HG02623 (cell line): ENCODE measurements at regions not wholly inside any gene's neighbourhood (a gene's known extent, or its start where the extent isn't known, plus 50 kb on each side); places are given as distances from the start of the nearest gene placed in this dataset.

Source experiments
- ATAC-seq: cut with Tn5 transposase; IDR thresholded peaks from one replicate; pipeline ENCODE4 v1.9.1; 2021; ENCODE audit warnings: moderate library complexity; ENCODE audit not compliant: unreplicated experiment

DNA sequence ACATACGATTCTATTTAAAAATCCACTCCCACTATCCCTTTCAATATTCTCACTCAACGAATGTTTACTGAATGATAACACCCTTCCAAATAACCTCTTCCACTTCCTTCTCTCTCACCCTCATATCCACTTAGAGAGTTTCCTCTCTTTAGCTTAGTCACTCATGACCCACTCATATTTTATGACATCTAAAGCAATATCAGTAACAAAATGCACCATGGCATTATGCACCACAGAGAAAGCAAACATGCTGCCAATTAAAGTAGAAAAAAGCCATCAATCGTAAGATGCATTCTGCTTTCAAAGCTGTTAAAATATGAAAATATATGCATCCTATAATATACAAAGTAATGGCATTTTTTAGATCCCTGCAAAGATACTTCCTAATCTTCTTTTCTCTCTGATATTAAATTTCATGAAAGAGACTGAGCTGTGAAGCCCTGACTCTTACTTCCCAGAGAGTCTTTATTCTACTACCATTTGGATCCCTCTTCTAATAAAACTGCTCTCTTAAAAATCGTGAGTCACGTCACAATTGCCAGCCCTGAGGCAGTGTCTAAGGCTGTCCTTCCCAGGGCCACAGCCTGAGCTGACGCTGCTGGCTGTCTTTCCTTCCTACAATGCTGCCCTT, 283.0 kb upstream of the KLF6 start:
- no peak for ATAC-seq

DNA sequence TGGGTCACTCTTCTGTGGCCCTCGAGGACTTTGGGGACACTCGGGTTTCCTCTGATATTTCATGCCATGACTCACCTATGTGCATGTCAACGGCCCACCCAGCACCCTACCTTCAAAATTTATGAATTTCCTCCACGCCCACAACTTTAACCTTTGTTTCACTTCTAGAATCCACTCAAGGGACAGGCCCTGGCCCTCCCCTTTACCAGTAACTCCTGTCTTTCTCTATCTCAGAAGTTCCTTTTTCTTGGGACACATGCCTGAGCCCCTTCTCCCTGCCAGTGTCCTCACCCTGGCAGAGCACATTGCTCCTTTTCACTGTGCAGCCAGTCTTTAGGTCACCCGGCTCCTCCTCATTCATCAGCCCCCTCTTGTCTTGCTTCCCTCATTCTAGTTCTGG, 282.5 kb upstream of the KLF6 start:
- ATAC-seq = peak; percentile 62

DNA sequence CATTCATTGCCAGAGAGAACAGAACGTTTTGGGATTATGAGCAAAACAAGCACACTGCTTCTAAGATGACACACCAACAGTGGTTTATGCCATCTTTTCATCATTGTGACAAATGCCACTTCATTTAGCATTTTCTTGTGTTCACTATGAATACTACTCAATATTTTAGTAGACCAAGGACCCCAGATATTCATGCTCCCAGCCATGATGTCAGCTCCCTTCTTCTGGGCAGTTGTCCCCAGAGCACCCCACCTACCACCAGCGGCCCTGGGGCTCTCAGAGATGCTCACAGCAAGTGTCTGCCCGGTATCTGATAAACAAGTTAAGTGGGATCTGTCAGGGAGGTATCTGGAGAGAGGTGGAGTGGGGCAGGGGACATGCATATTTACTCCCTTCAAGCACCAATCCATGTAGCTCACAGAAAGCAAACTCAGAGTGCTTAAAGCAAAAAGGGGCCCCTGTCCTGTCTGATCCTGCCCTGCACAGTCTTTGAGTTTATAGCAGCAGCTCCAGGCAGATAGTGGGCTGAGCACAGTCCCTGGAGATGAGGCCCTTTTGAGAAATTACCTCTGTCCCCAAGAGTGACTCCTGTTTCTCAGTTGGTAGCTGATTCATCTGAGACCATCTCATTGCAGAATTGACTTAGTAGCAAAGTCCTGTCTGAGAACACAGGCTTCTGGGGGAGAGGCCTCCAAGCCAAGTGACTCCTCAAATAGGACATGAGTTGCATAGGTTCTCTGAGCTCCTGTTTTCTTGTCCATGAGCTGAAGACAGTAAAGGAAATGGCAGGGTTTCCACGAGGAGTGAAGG, 281.8 kb upstream of the KLF6 start:
- no peak for ATAC-seq

DNA sequence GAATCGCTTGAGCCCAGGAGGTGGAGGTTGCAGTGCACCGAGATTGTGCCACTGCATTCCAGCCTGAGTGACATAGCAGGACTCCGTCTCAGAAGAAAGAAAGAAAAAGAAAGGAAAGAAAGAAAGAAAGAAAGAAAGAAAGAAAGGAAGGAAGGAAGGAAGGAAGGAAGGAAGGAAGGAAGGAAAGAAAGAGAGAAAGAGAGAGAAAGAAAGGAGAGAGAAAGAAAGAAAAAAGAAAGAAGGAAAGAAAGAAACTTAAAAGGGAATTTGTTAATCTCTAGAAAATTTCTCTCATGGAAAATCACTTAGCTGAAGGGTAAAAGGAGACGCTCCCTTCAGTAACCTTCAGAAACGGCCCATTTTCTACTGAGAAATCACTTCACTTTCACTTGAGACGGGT, 279.5 kb upstream of the KLF6 start:
- ATAC-seq = no peak

DNA sequence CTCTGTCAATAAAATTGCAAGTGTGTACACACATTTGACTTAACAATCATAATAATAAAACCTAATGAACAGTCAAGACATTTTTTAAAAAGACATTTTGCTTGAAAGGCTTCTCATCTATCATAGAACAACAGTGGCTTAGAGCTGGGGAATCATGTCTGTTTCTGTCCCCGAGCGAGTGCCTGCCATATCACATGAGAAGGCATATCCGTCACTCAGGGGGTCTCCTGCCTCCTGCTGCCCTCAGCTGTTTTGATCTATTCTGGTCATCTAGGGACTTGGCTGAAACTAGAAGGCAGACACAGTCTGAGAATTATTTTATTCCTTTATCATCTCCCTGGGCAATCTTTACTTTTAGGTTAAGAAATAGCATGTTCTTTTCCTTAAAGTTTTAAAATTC, 278.7 kb upstream of the KLF6 start:
- ATAC-seq = no peak

DNA sequence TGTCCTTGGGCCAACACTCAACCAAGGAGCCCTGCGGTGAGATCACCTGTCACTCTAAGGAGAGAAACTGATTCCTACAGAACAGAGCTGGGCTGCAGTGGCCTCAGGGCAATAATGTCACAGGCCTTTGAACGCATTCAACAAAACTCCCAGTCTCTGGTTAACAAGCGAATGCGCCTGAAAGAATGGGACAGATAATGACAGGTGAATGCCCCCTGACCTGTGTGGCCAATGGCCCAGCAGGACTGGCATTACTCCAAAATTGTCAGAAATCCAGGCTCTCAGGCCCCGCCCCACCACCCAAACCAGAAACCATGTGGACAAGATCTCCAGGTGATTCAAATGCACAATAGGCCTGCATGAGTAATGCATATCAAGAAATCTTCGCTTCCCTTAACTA, 277.7 kb upstream of the KLF6 start:
- ATAC-seq = no peak

DNA sequence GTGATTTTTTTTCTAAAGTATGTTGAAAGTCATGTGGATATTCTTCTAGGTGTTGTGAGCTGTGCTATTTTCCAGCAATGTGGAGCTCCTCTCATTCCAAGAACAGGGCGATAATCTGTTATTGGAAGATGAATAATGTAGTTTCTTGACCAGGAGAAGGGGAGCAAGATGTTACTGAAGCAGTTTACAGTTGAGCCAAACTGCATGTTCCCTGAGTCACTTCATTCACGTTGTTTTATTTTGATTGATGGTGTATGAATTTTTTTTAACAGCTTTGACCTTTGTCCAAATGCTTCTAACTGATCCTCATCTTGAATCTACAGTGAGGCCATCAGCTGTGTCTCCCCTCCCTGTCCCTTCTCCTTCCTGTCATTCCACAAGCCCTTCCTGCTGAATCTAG, 277.1 kb upstream of the KLF6 start:
- ATAC-seq = no peak

DNA sequence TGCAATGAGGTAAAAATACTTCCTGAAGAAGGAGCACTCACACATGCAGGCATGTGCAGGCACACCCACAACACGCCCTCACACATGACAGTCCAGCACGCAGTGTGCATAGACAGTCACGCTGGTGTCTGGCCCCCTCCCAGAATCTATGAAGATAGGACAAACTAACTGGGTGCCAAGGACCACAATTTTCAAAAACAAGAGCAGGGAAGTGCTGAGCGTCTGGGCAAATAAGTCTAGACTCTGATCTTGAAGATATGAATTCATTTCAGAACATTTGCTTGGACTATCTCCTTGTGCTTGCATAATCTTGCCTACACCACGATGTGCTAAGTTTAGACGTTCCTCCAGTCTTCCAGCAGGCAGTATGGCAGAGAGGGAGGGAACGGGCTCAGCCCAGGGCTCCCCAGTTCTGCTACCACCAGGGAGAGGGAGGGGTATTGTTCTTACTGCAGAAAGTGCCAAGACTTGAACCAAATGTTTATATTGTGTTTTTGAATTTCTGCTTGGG, 276.5 kb upstream of the KLF6 start:
- no peak for ATAC-seq

DNA sequence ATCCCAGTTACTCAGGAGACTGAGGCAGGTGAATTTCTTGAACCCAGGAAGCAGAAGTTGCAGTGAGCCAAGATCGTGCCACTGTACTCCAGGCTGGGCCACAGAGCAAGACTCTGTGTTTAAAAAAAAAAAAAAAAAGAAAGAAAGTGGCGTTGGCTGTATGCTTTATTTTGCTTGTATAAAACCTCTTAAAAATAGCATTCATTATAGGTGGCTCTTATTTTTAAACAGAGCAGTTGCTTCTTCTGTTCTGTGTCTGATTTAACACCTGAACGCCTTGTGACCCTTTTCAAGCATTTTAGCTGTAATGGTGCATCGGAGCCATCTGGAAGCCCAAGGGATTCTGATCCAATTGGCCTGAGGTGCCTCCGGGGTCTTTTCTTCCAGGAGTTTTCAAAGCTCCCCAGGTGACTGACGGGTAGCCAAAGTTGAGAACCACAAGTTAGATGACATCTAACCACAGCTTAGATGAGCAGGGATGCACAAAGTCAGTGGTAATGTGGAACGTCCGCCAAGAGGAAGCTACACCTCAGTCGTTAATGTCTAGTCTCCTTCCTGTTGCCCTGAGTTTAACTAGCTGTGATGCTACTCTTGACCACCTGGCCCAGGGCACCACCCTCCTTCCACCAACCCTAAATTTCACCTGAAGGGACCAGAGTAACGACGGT, 274.6 kb upstream of the KLF6 start:
- no peak for ATAC-seq

DNA sequence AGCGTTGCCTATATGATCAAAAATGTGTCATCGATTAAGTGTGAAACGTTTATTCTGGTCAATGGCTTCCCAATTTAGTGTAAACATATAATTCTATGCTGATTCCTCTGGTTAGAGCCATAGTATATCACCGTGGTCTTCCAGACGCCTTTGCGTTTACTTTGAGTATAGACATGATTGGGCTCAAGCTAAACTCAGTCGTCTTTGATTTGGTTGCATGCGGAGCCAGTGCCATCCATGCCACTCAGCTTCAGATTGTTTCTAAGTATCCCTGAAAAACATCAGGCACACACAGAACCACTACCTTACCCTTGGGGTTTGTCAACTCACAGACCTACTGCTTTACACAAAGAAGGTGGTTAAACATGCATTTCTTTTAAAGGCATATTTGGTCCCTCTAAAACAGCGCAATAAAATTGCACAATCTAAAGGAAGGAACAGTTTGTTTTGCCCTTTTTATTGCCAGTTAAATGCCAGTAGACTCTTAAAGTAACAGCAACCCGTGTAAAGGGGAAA, 273.6 kb upstream of the KLF6 start:
- ATAC-seq = no peak

DNA sequence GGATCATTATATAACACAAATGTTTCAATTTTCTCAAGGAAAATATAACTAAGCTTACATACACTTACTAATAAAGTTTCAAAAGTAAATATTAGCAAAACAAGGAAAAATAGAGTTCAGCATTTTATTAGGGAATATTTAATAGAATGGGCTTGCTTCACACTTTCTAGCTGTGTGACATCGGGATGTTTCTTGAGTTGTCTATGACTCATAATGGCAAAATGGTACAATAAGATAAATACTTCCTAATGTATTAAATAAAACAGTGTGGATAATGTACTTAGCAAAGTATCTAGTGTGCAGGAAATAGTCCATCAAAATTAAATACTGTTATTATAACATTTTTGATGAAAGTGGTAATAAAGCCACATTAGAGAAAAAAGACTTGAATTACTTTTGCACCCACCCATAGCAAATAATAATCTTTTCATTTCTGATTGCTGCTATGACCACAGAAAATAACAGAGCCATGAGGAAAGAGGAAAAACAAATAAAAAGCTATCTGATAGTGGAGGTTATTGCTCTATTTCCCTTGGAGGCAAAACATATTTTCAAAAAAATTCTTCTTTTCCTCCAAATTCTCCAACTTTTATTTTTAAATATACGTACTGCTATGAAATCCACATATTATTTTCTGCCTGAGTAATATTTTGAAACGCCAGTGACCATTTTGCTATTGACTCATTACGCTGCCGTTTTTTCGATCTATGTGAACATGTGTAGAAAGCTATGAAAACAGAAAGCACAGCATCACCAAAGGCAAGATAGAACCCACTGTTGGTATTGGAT, 272.9 kb upstream of the KLF6 start:
- ATAC-seq = no peak

DNA sequence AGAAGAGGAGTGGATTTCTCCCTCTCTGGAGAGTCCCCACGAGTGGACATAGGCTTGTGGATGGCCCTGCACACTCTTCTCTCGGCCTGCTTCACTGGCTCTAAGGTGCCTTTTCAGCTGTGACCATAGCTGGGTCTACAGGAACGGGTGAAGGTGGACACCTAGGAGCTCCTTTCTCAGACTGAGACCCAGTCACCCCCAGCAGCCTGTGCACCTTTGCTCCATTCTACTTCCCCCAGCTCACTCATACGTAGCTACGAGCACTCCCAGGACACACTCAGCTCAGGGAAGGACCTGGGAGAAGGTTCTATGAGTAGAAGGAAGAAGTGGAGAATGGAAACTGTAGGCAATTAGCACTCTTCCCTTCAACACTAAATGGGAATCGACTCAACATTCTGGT, 272.0 kb upstream of the KLF6 start:
- ATAC-seq = no peak

DNA sequence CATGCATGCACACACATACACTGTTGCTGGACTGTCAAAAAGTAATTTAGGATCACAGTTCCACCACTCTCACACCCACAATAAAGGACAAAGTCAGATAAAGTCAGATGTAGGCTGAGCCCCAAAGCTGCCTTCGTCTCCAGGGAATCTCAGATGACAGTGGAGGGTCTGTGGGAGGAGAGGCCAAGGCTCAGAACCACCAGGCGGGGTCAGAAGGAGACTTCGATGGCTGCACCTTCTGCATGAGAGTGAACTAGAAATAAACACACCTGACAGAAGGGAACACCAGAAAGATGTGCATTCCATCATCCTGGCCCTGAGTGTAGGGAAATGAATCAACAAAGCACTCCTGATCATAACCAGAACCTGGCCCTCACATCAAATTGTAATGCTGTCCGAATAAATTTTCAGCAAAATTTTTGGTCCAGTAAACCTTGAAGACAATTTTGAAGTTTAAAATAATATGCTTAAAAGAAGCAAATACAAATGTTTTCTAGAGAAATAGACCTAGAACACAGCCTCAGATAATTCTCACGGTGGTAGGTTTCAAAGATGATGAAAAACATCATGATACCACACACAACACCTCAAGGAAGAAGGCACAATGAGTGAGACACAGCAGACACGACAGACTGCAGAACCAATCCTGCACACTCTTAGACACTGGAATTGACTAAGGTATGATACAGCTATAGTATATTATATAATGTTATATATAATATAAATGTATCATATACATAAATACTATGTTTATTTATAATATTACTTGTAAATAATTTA, 269.8 kb upstream of the KLF6 start:
- no peak for ATAC-seq

DNA sequence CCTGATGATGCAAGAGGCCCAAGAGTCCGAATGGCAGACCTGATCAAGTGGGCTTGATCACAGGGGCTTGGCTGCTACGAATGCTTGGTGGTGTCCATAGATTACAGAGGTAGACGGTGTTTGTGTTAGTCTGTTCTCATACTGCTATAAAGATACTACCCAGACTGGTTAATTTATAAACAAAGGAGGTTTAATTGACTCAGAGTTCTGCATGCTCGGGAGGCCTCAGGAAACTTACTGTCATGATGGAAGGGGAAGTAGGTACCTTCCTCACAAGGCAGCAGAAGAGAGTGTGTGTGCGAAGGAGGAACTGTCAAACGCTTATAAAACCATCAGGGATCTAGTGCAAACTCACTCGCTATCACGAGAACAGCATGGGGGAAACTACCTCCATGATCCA, 268.9 kb upstream of the KLF6 start:
- no peak for ATAC-seq

DNA sequence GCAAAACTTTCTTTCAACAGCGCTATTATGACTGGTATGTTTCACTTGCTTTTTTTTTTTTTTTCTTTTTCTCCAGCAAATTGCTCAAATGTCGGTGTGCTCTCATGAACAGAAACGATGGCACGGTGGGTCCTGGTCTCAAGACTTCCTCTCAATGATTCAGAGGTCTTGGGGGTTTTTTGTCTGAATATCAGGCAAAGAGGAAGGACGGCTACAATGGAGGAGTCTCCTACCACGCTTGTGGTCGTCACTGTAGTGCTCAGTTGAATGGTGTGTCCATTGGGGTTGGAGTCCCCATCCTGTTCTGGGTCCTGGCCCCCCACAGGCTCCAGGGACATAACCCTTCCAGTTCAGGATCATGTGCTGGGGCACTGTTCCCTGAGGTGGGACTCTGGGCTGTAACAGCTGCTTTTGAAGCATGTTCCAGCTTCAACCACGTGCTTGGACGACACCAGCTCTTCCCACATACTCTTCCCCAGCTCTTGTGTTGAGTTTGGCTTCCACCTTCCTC, 266.7 kb upstream of the KLF6 start:
- no peak for ATAC-seq

DNA sequence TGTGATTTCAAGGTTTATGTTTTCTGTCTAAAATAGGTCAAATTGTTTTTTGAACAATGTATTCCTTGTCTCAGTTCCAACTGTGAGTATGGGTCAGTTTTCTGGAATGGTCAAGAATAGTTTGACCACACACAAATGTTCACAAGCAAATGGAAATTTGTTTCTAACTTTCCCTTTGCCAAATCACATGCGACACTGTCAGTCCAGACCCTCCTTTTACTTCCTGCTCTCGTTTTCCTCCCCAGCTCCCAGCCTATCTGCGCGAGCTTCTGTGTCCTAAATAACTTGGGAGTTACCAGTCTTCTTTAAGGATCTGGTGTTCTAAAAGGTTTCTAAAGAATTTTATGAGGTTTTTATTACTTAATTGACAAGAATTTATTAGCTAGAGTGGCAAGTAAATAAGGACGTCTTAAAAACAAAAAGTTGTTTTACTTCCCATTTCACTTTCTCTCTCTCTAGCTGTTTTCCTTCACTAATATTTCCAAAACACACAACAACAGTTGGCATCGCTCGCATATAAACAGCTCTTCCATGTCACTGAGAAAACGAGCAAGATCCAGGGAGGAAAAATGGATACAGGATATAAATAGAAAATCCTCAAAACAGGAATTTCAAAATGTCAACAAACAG, 266.1 kb upstream of the KLF6 start:
- no peak for ATAC-seq

DNA sequence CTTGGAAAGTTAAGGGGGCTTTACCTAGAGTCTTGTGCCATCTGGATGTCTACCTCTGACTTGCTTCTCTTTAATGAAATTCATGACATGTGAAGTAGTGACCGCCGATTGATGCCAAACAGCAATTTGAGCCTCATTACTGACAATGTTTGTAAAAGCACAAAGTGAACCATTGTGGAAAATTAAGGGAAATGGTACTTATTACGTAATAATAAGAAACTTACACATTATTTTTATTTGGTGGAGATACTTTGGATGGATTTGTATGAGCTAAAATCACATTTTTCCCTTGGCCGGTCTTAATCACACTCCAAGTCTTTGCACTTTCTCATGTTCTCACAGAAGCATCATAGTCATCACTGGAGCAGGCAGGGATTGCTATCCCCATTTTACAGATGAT, 265.1 kb upstream of the KLF6 start:
- ATAC-seq = no peak

DNA sequence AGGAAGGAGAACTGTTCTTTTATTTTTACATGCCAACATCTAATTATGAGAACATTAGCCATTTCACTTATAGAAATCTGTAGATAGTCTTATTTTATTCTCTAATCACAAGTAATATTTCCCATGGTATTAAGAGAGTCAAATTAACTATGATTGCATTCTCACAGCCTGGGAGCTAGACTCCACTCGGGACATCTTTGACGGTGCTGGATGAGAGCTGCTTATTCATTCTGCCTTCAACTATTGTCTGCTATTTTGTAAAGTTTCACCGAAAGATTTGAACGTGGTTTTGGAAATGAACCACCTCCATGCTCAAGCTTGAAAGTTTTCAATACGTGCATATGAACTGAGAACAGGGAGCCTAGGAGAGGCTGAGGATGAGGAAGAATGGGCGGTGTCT, 264.3 kb upstream of the KLF6 start:
- no peak for ATAC-seq

DNA sequence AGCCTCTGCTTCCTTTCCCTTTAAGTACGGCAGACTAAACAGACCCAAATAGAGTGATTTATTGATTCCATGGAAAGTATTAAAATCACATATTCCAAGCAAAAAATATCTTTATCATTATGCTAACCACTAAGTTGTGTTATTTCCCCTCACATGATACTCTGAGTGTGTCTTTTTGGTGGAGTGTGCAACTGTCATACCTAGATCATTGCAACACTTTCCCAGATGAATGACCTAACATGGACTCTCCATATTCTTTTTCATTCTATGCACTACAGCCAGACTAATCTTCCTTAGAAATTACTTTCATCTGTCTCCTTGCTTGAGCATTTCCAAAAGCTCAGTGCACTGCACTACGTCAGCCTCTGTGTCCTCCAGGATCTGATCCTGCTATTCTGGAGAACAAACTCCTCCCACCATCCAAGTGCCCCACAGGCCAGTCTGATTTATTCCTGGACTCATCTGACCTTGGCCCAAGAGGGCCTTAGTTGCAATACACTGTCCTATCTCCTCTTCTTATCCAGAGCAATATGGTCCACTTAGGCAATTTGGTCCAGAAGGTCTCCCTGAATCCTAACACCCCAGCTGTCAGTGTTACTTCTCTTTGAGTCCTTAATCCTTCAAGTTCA, 263.3 kb upstream of the KLF6 start:
- ATAC-seq = no peak
